Inflammatory macrophage treated with lipopolysaccharide for 1 hour (primary cell): ENCODE measurements at regions not wholly inside any gene's neighbourhood (a gene's known extent, or its start where the extent isn't known, plus 50 kb on each side); places are given as distances from the start of the nearest gene placed in this dataset.

Experiments used
- DNase-seq, 2 donors: peaks; one replicate each; pipeline ENCODE4 v3.0.0-alpha.2; 2020 to 2022

- no peak for DNase-seq
These were observed 622.3 kb upstream of the PLXNA2 start for GRCh38 chr1:208866386-208866955.

GRCh38 chr1:208868554-208868953, 624.4 kb upstream of the PLXNA2 start:
- no peak for DNase-seq

DNA sequence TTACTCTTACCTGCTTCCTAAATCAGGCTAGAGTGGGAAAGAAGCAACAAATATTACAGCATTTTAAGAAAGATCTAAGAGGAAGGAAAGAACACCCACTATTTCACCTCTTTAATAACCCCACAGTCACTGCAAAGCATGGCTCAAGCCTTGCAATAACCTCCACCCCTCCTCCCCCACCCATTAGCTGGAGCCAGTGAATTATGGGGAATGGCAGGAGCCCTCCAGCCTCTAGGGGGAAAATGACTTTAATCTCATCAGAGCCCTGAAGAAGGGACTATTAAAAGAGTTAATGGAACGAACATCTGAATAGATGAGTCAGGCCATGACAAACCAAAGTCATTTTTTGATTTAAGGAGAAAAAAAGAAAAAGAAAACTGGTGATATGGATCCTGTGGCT, 630.7 kb upstream of the PLXNA2 start:
- DNase-seq = no peak

- DNase-seq = no peak
These were observed 634.8 kb upstream of the PLXNA2 start for GRCh38 chr1:208879022-208879421.

- no peak for DNase-seq
These were observed 636.4 kb upstream of the PLXNA2 start for GRCh38 chr1:208880433-208881100.

DNA sequence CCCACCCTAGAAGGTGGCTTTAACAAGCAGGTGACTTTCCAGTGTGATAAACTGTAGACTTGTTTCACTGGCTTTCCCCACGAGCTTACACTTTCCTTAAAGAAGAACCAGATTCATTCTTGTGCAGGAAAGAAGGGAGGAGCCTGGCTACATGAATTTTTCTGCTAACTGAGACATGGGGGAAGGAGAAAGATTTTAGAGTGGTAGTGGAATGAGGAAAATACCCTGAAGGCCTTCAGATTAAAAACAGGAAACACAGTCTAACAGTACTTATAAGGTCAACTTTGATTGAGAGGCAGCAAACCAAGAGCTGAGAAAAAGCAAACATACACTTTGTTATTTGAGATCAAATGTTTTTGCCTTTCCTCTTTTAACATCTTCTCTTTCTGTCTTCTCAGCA, 640.9 kb upstream of the PLXNA2 start:
- no peak for DNase-seq

DNA sequence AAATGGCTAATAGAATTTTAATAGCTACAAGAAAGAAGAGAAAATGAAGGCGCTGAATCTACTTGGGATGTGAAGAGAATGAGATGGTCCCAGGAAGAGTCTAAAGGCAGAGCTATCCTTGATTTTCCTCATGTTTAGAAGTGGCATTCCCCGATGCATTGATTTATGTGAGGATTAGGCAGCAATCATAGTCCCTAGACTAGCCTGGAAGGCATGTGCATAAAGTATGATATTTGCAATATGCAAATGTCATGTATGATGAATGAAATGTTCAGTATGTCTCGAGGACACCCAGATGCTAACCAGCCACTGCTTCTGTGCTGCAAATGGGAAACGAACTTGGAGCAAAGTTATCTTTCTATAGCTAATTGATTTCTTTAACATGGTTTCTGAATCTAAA, 641.5 kb upstream of the PLXNA2 start:
- no peak for DNase-seq

DNA sequence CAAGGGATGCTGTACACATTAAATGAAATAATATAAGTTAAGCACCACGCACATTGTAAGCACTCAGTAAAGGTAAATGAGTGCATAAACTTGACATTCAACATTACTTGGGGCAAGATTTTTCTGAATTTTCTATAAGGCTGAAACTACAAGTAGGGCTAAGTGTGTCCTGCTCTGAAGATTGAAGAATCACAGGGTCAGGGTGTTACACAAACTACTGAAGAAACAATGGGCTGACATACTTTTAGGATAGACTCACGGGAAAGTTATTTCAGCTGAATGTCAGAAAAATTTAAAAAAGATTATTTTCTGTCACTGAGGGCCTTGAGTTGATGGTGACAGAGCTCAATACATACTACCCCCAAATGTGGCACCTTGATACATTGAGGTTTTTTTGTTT, 644.2 kb upstream of the PLXNA2 start:
- DNase-seq = no peak

GRCh38 chr1:208892147-208892546, 648.0 kb upstream of the PLXNA2 start:
- no peak for DNase-seq

DNA sequence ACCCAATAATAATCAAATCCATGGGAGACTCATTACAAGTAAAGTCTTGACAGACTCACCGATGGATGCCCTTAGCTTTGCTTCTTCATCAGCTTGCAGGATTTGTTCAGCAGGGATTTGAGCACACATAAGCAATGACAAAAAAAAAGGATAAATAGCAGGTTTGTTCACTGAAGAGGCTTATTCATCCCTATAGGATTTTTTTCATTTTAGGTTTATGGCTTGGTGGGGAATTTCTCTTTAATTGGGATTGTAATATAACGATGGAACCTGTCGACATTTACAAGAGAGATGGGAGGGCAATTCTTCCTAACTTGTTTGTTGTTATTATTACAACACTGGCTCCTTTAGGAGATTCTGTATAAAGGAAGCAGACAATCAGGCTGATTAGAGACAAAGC, 649.1 kb upstream of the PLXNA2 start:
- DNase-seq = no peak

- no peak for DNase-seq
These were observed 651.0 kb upstream of the PLXNA2 start for GRCh38 chr1:208895181-208895580.

GRCh38 chr1:208895820-208896219, 651.6 kb upstream of the PLXNA2 start:
- no peak for DNase-seq

- DNase-seq = no peak
These were observed 652.6 kb upstream of the PLXNA2 start for GRCh38 chr1:208896768-208897167.

- no peak for DNase-seq
These were observed 655.3 kb upstream of the PLXNA2 start for GRCh38 chr1:208899438-208899837.

DNA sequence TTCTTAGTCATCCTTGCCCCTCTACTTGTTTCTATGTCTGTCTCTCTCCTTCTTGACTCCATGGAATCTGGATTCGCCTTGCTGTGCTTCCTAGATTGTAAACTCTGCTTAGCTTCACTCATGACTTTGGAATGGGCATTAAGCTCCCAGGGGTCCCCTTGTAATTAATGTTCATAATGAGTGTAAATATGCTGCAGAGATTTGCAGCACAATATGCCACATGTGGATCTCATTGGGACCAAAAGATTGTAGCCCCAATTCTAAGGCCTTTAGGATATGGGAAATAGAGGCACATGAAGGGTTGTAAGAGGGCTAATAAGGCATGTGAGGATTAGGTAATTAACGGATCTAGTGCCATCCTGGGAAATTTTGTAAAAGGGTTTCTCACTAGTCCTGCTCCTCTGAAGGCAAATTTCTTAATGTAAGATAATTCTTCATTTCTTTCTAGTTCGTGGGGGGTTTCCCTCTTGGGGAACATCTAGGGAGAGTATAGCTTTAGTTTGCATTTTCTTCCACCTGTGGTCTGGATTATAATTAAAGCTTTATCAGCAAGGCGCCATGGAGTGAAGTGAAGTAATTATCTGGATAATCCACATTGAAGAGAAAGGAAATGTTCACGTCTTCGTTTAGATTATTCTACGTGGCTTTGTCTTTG, 659.2 kb upstream of the PLXNA2 start:
- no peak for DNase-seq

DNA sequence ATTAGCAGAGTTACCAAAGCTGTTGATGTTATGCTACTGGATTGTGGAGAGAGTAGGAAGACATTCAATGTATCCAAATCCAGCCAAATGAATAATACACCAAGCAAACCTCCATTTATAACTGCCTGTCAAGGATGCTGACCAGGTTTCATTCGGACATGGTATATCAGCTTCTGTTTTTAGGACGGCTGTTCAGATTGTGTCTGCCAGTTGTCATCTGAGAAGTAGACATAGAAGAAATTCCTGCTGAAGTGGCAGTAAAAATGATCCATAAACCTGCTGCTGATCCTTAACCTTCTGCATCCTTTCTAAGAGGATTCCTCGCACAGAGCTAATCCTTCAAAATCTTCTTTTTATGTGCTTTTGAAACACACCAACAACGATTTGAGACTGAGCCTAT, 663.6 kb upstream of the PLXNA2 start:
- no peak for DNase-seq

DNA sequence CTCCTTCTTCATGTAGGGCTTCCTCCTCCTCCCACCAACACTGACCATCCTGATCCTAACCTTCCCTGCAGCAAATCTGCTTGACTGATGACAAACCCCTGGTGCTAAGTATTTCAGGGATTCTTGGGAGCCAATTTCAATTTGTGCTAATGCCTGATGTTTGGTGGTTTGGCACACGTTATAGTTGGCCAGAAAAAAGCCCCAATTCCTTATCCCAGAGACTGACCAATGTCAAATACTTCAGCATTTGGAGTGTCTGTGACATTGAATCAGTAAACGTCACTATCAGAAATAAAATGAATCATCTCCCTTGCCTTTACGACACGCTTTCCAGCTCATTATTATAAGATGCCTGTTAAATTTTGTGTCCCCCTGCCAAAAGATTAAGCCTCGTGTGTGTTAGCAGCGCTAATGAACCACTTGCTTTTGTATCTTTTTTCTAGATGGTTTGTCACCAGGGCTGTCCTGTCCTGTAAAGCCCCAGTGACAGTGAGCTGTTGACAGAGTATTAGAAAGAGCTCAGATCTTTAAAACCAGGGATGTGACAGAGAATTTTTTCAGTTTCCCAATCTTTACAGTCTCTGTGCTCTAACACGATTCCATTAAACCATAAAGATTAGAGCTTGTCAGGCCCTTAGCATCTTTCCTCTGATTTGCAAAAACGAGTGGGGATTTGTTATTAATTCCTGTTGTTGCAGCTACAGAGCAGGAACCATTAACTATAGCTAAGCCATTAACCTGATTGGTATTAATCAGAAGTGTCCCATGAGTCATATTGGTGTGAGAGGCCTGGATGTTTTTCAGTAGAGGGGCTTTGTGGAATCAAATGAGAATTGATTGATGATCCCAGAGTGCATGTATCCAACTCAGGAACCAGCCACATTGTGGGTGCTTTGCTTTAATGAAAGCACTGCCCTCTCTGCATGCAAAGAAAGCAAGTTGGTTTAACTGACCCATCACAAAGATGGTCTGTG, 665.1 kb upstream of the PLXNA2 start:
- no peak for DNase-seq

- no peak for DNase-seq
These were observed 666.0 kb upstream of the PLXNA2 start for GRCh38 chr1:208910161-208910560.

- no peak for DNase-seq
These were observed 666.2 kb upstream of the CAMK1G start for GRCh38 chr1:208917281-208917680.

GRCh38 chr1:208917723-208918122, 665.8 kb upstream of the CAMK1G start:
- DNase-seq = no peak

GRCh38 chr1:208918160-208918559, 665.4 kb upstream of the CAMK1G start:
- DNase-seq = no peak

GRCh38 chr1:208919371-208919770, 664.1 kb upstream of the CAMK1G start:
- DNase-seq = no peak

DNA sequence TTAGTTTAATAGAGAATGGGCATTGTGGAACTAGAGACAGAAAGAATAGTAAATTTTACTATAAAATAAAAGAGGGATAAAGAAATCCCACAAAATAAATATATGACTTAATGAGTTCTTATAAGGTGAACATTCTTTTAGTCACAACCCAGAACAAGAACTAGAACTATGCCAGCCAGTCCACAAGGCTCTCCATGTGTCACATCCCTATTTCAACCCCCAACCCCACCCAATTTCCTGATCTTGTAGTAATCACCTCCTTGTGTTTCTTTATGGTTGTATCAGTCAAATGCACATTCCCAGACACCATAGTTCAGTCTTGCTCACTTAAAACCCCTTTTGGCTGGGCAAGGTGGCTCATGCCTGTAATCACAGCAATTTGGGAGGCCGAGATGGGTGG, 662.3 kb upstream of the CAMK1G start:
- DNase-seq = no peak
